NCI-H510A (cell line): ENCODE measurements at regions not wholly inside any gene's neighbourhood (a gene's known extent, or its start where the extent isn't known, plus 50 kb on each side); places are given as distances from the start of the nearest gene placed in this dataset.
A peak's percentile ranks its signal among the peaks of the same experiment; 100 is the strongest.

ENCODE experiments used
- DNase-seq: peaks from one replicate; lab custom pipeline; 2025; lab: John Stamatoyannopoulos, UW

DNA sequence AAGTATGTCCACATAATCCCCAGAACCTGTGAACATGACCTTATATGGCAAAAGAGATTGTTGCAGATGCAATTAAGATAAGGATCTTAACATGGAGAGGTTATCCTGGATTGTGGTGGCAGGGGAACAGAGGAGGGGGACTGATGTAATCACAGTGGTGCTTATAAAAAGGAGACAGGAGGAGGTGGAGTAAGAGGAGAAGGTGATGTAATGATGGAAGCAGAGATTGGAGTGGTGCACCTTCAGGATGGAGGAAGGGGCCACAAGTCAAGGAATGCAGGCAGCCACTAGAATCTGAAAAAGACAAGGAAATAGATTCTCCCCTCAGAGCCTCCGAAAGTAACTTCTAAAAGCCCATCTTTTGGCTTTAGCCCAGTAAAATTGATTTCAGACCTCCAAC, 388.4 kb downstream of the BCOR start:
- DNase-seq, result no peak

- DNase-seq, result no peak
These were observed 387.9 kb downstream of the BCOR start for GRCh38 chrX:39709812-39710211.

DNA sequence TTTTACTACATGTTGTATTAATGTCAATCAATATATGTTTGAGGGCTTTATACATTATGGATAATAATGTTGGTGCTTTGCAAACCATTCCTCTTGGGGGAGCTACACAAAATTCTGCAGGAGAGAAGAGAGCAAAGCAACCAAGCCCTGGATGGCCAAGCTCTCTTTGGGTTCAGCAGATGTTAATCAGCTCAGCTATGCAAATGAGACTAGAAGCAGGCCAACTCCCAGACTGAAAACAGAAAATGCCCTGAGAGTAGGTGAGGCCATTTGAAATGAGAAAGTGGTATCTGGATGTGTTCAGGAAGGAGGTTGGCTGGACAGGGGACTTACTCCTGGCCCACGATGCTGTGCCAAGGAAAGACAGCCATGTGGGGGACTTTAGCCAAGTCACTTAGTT, 387.0 kb downstream of the BCOR start:
- DNase-seq, result no peak

DNA sequence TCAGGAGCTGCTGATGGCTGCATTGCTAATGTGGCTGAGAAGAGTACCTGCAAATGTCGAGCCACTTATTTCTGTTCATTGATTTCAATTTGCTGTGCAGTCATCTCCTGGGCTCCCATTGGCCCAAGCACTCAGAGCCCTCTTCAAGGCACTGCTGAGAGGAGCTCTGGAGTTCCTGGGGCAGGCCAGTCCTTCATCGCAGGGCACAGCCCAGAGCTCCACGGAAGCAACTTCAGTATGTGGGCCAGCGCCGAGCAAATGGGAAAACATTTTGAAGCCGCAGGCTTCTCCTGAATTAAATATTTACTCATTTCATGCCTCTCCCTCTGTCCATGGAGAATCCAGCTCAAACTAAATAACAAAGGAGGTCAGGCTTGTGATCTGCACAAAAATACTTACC, 383.3 kb downstream of the BCOR start:
- no peak for DNase-seq

DNA sequence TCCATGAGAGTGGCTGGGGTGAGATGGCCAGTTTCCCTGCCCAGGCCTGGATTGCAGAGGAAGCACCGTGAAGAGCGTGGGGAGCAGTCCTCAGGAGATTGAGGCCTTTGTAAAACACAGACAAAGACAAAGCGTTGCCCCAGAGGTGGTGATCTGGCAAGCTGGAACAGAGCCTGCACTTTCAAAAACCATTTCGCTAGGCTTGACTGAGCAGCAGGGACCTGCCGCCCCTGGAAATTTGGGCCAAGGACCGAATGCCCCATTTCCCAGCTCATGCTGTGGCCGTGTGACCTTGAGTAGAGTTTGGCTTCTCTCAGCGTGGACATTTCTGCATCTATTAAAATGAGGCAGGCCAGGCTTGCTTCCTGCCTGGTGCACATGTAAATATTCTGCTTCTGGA, 381.4 kb downstream of the BCOR start:
- no peak for DNase-seq

GRCh38 chrX:39716802-39717540, 380.8 kb downstream of the BCOR start:
- DNase-seq, result no peak

GRCh38 chrX:39718981-39719380, 378.8 kb downstream of the BCOR start:
- no peak for DNase-seq

GRCh38 chrX:39720945-39721344, 376.8 kb downstream of the BCOR start:
- no peak for DNase-seq

DNA sequence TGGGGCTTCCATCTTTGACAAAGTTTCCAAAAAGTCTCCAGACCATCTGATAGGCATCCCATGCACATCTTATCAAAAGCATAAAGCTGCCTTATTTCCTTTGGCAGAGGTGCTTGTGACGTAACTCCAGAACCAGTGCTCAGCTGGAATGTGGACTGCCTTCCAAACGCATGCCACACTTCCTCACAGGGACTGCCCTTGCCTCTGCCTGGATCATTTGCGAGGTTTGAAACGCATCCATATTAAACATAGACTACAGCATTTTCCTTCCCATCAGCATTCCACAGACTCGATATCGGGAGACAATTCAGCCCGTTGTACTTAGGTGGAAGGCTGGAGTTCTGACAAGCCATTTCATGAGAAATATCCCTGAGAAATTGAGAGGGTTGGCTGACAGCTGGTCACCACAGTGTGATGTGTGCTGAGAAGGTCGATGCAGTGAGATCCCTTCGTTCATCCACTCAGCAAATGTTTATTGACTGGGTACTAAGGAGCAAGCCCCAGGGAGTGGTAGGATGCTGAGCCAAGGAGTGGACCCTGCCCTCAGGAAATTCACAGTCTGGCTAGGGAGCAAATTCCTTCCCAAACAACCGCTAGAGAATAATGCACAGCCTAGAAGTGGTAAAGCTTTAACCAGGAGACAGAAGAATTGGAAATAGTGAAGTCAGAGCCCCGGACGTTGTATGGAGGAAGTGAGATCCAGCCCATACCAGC, 376.0 kb downstream of the BCOR start:
- no peak for DNase-seq

GRCh38 chrX:39724544-39724943, 373.2 kb downstream of the BCOR start:
- no peak for DNase-seq

DNA sequence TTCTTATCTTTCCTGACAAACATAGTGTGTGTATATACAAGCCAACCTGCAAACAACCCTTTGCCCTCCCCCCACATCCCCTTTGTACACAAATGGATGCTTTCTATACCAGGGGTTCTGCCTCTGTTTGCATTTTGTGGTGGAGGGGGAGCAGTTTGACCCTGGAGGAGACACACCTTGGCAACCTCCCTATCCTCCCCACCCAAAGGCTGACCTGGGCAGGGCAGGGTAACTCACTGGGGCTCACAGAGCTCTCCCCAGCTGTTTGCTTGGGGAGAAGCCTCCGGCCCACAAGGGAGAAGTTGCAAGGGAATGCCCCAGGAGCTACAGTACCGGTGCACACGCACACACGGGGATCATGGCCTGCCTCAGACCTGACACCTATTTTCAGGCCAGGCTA, 372.6 kb downstream of the BCOR start:
- DNase-seq, result no peak

DNA sequence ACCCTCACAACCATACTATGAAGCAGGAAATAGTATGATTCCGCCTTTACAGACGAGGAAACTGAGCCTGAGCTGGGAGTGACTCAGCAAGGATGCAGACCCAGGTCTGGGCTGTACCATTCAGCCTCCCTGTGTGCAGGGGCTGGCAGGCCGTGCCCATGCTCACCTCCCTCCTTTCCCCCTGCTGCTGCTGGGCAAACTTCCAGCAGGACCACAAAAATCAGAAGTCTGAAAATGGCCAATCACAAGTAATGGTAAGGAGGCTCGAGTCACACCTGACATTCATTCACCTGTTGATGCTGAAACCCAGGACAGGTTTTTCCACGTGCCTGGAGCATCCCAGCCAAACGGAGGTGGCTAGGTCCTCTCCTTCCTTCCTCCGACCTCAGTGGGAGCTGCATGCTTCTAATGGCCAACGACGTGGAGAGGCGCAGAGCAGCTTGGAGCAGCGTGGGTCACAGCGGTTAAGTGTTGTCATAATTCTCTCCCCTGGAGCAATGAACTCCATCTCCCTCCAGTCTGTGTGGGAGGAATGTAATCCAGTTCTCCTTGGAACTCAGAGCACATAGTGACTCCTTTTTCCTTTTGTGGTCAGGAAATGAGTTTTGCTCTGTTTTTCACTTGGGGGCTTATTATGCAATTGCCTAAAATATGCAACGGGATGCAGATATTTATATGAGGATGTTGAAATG, 371.7 kb downstream of the BCOR start:
- no peak for DNase-seq

GRCh38 chrX:39726771-39727170, 371.0 kb downstream of the BCOR start:
- DNase-seq, result peak; percentile 32

DNA sequence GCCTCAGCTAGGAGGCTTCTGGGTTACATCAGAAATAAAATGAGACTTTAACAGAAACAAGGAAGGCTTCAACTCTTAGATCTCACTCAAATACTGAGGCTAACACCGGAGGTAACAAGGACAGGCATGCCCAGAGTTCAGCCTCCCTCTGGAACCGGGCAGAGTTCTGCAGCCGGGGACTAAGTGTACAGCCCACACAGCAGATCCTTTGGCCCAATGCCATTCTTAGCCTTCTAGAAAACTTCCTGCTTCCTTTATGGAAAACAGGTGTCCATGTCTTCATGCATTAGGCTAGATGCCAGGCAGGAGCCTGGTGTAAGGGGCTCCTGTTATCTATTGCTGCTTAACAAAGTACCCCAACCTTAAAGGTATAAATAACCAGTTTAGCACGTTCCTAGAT, 369.7 kb downstream of the BCOR start:
- no peak for DNase-seq

DNA sequence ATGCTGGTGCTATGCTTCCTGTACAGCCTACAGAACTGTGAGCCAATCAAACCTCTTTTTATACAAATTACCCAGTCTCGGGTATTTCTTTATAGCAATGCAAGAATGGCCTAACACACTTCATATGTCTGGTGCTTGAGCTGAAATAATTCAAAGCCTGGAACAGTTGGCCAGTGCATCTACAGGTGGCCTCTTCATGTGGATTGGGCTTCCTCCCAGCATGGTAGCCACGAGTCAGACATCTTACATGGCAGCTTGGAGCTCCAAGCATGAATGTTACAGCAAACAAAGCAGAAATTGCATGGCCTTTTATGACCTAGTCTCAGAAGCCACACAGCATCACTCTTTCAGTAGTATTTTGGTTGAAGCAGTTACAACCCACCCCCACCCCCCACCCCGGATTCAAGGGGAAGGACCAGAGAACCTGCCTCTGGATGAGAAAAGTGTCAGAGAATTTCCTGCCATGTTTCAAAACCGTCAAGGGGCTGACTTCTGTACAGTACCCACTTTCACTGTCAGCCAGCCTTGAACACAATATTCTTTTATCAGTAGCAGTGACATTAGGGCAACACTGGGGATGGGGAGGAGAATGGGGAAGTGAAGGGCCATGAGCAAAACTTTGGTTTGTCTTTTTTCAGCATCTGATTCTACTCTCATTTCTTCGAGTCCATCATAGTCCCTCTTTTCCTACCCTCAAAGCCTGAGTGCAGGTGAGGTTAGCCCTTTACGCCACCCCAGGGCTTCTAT, 368.7 kb downstream of the BCOR start:
- DNase-seq, result no peak

- DNase-seq, result no peak
These were observed 367.6 kb downstream of the BCOR start for GRCh38 chrX:39729981-39730661.

- peak; percentile 39 for DNase-seq
These were observed 367.0 kb downstream of the BCOR start for GRCh38 chrX:39730662-39731329.

- DNase-seq, result no peak
These were observed 366.5 kb downstream of the BCOR start for GRCh38 chrX:39731330-39731667.

GRCh38 chrX:39731735-39732134, 366.0 kb downstream of the BCOR start:
- no peak for DNase-seq

GRCh38 chrX:39733745-39734144, 364.0 kb downstream of the BCOR start:
- DNase-seq, result no peak

DNA sequence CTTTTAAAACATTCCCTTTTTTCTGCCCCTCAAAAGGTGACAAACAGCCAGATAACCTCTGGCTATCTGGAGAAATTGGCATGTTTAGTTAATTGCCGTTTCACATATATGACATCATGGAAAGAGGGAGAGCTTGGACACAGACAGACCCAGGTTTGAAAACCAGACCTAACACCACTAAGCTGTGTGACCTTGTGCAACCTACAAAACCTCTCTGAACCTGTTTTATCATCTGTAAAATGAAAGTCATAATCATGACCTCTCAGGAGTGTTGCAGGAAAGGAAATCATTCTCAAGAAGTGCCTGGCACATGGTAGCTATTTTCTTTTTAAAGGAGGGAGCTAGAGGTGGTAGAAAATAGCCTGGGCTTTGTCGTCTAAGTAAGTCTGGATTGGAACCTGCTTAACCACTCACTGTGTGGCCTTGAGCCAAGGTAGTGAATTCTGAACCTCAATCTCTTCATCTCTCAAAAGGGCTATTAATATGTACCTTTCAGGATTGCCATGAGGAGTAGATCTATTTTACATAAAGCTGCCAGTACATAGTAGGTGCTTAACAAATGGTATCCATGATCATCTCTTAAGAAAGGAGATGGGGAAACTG, 363.5 kb downstream of the BCOR start:
- no peak for DNase-seq
